ENCODE measurements at regions not wholly inside any gene's neighbourhood (a gene's known extent, or its start where the extent isn't known, plus 50 kb on each side); places are given as distances from the start of the nearest gene placed in this dataset.

GRCh38 chr19:5254543-5254942, 86.1 kb downstream of the PTPRS start:
- Histone ChIP-seq H3K9me3 (ENCODE audit: control insufficient read depth, low read length) (peaks cover 25% of the 10 kb centered on the region), H3K27me3 (ENCODE audit: control insufficient read depth, insufficient read depth, low read length, poor library complexity, severe bottlenecking) (no peaks in the 10 kb centered on the region), H3K4me1 (ENCODE audit: control insufficient read depth, insufficient read depth, low read length) (no peaks in the 10 kb centered on the region), H3K4me3 (ENCODE audit: low read length) (no peak overlapping the region), H3K9ac (ENCODE audit: extremely low read depth, low read length, poor library complexity, severe bottlenecking) (no peak overlapping the region), H3K27ac (ENCODE audit: low read depth, low read length) (no peak overlapping the region), H3K36me3 (ENCODE audit: control insufficient read depth, insufficient read depth, low read length) (peaks cover 72% of the 10 kb centered on the region)
- no peak for DNase-seq
- Mint-ChIP-seq H3K9me3 (peaks cover 20% of the 10 kb centered on the region), H3K4me3 (no peak overlapping the region), H3K36me3 (ENCODE audit: low read depth) (peaks cover 61% of the 10 kb centered on the region), H3K4me1 (peaks cover 2% of the 10 kb centered on the region), H3K27ac (no peak overlapping the region), H3K27me3 (ENCODE audit: insufficient read depth) (no peaks in the 10 kb centered on the region)
- TF ChIP-seq CTCF (conservative IDR thresholded peaks at IDR 0.05): no peak
- 75 to 76% methylated on average over 2 to 3 of the region's 3 CpGs for WGBS, 2 experiments (ENCODE audit: insufficient coverage in 1 of 2, insufficient read length in 1 of 2)

GRCh38 chr19:5253406-5254110, 87.1 kb downstream of the PTPRS start:
- H3K36me3 Mint-ChIP-seq (ENCODE audit: low read depth): peaks cover 60% of the 10 kb centered on the region
- H3K4me3 Mint-ChIP-seq: no peak overlapping the region
- H3K27ac ChIP-seq (ENCODE audit: low read depth, low read length): no peak overlapping the region

More at GRCh38 chr19:5253406-5254110, 87.1 kb downstream of the PTPRS start:
- peaks cover 20% of the 10 kb centered on the region for H3K9me3 Mint-ChIP-seq
- Histone ChIP-seq H3K4me1 (ENCODE audit: control insufficient read depth, insufficient read depth, low read length) (no peaks in the 10 kb centered on the region), H3K9ac (ENCODE audit: extremely low read depth, low read length, poor library complexity, severe bottlenecking) (no peak overlapping the region), H3K9me3 (ENCODE audit: control insufficient read depth, low read length) (peaks cover 25% of the 10 kb centered on the region), H3K4me3 (ENCODE audit: low read length) (no peak overlapping the region), H3K27me3 (ENCODE audit: control insufficient read depth, insufficient read depth, low read length, poor library complexity, severe bottlenecking) (no peaks in the 10 kb centered on the region), H3K36me3 (ENCODE audit: control insufficient read depth, insufficient read depth, low read length) (peaks cover 68% of the 10 kb centered on the region)
- H3K4me1 Mint-ChIP-seq: peaks cover 2% of the 10 kb centered on the region
- no peak overlapping the region for H3K27ac Mint-ChIP-seq
- no peaks in the 10 kb centered on the region for H3K27me3 Mint-ChIP-seq (ENCODE audit: insufficient read depth)
- no peak for TF ChIP-seq CTCF (conservative IDR thresholded peaks at IDR 0.05)
- WGBS, 2 experiments (ENCODE audit: insufficient coverage in 1 of 2, insufficient read length in 1 of 2): 95 to 97% methylated on average over 3 of the region's 3 CpGs
- DNase-seq: no peak
